NCI-H1436 treated with DMSO at 0.1 percent for 48 hours (cell line): ENCODE measurements at regions not wholly inside any gene's neighbourhood (a gene's known extent, or its start where the extent isn't known, plus 50 kb on each side); places are given as distances from the start of the nearest gene placed in this dataset.
"Not testable (repeated sequence)": the region's sequence is repeated elsewhere in the genome, so short reads cannot be mapped to it uniquely, and the experiment has no call there.

ENCODE experiments used
- DNase-seq: peaks from one replicate; lab custom pipeline; 2025; lab: John Stamatoyannopoulos, UW

DNA sequence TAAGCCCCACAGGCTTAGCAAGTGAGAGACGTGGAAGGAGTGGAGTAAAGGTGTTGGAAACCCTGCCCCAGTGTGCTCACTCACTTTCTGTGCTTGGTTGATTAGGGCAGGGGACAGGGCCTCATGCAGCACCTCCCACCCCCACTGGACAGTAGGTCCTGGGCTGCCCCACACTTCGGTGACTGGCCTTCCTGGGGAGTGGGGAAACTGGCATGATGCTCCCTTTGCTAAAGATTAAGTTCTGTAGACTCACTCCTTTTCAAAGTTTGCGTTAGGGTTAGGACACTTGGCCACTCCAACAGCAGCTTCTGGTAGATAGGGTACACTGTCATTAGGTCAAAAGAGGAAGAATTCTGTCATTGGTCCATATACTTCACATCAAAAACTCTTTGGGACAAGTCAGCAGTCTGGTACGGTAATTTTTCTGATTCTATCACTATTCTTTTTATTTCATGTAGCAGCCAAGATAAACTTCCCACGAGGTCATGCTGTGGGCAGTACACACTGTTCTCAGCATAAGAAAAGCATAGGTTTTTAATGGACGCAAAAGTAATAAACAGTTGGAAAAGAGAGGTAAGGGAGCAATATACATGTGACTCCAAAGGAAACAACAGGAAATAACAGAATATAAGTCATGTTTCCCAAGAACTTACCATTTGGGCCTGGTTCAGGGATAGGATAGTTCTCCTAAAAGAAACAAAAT is 106.6 kb upstream of the TERB2 start:
- DNase-seq: not testable (repeated sequence)

DNA sequence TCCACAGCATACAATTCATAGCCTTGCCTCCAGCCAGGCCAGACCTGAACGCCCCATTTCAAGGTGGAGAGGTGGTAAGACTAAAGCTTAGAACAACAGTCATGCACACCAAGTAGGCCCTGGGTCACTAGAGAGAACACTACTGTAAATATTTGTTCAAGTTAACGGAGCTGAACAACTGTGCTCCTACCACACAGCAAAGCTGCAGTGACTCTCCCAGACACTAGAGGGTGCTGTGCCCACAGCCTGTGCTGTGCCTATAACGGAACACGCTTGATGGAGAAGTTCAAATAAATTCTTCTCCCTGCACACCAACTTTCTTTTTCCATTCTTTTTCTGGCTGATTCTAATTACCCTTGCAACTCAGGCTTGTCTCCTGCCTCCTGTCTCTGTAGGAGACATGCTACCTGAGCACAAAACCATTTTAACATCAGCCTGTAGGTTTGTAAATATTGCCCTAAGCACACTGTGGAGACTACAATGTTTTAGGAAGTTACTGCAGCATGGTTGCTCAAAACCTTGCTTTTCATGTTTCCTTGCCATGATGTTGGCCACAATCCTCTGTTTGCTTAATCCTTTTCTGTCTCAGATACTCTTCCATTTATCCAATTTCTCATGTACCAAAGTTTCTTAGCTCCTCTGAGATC is 103.1 kb upstream of the TERB2 start:
- peak; percentile 5 for DNase-seq

DNA sequence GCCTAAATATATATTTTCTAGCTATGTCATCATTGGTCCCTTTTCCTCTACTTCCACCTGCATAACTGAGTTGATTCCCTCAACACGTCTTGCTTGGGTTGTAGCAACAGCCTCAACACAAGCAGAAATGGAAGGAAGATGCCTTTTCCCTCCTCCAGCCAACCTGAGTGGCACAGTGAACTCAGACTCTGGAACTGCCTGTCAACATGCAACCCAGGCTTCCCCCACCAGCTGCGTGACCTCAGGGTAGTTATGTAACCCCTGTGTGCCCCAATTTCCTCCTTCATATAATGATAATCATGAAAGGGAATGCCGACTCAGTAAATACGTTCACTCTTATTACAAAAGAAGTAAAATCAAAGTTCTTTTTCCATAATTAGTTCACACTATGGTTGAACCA is 101.8 kb upstream of the TERB2 start:
- DNase-seq: not testable (repeated sequence)

DNA sequence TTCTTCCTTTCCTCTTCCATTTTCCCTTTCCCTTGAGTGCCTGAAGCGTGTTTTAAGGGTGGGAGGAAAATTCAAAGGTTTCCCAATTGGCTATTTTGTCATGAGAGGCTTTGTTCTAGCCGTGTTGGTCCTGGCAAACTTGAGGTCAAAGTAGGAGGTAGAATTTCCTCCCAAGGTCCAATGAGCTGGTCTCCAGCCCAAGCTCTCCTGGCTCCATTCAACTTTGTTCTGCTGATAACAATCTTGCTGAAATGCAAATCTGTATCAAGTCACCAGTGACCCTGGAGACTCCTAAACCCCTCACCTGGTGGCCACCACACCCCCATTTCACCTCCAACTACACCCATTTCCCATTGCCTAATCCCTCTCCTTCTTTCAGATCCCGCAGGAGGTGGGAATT is 100.2 kb upstream of the TERB2 start:
- DNase-seq: not testable (repeated sequence)

DNA sequence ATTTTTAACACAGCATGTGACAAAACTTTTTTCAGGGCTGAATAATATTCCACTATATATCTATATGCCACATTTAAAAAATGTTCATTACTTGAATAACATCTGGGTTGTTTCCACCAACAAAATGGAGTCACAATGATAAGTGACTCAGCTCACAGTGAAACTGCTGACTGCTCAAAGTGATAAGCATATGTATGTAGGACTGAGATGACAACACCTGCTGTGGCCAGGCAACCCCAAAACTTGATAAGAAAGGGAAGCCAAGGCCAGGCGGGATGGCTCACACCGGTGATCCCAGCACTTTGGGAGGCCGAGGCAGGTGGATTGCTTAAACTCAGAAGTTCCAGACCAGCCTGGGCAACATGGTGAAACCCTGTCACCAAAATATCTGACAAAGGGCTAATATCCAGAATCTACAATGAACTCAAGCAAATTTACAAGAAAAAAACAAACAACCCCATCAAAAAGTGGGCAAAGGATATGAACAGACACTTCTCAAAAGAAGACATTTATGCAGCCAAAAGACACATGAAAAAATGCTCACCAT is 99.2 kb upstream of the TERB2 start:
- not testable (repeated sequence) for DNase-seq

DNA sequence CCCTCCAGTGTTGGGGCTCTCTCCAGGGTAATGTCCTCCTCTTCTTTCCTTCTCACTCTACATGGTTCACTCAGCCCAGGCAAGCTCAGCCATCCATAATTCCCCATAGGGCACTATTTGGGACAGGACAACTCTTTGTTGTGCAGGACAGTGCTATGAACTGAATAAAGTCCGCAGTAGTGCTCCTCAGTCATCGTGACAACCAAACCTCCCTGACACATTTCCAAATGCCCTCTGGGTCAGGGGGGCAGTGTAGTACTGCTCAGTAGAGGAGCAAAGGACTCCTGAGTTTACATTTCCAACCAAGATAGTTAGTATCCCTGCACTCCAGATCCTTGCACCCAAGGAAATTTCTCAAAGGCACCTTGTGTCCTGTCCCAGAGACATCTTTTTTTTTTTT is 97.4 kb upstream of the TERB2 start:
- DNase-seq: not testable (repeated sequence)

DNA sequence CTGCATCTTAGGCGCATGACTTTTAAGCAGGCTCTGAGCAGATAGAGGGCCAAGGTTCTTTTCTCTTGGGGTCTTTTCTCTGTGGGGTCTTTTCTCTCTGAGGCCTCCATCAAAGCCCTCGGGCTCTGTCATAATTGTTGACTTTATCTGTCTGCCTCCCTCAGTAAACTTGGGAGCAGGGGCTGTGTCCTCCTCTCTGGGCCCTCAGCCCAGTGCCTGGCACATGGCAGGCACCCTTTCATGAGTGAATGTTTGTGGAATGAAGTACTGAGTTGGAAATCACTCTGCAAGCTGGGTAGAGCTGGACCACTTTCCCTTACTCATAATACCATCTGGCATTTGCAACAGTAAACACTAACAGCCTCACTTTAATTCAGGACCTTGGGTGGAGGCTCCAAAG is 96.3 kb upstream of the TERB2 start:
- not testable (repeated sequence) for DNase-seq

DNA sequence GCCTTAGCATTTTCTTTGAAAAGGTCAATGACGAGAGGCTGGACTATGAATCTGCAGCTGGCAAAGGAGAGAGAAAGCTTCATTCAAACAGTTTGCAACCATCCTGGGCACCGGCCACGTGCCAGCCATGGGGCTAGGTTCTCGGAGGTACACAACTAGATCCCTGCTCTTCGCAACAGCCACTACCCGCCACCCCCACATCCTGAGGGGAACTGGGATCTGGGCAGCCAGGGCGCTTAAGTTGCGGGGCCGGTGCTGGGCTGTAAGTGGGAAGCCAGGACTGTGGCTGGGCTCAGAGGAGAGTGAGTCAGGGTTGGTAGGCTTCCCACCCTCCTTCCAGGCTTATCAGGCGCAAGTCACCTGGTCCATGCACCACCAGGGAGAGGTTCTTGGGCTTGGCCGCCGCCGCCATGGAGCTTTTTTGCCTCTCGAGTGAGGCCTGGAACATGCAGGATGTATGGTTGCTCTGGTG is 95.0 kb upstream of the TERB2 start:
- no peak for DNase-seq

DNA sequence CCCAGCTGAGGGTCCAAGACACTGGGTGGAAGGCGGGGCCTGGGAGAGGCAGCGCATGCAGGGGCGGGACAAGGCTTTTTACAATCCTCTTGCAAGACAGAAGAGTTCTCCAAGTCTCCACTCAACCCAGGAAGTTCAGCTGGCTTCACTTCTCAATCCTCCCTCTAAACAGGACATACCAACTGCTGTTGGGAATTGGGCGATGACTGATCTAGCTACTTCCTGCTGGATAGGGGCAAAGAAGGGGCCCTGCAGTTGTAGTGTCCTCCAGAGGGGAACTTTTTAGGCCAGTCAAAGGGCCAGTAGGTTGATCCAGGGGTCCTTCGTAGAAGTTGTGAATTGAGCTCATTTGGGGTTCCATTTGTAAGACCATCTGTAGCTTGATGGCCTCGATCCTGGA is 94.6 kb upstream of the TERB2 start:
- DNase-seq: no peak

DNA sequence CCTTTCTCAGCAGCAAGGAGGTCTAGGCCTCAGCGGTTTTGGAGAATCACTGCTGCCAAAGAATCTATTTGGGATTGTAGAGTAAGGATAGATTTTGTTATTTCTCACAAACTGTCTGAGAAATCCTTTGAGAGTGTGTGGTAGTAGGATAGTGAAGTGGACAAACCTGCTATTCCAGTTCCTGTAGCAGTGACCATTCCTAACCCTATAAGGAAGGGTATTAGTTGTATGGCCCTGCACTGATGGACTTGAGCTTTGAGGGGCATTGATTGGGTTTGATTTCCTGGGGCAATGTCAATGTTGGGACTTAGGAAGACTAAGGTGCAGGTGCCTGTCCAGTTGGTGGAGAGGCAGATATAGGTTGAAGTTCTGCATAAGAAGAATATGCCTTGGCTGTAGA is 93.6 kb upstream of the TERB2 start:
- not testable (repeated sequence) for DNase-seq

DNA sequence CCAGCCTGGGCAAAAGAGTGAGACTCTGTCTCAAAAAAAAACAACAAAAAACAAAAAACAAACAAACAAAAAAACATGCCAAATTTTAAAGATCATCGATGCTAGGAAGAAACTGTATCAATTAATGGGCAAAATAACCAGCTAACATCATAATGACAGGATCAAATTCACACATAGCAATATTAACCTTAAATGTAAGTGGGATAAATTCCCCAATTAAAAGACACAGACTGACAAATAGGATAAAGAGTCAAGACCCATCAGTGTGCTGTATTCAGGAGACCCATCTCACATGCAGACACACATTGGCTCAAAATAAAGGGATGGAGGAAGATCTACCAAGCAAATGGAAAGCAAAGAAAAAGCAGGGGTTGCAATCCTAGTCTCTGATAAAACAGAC is 88.4 kb upstream of the TERB2 start:
- not testable (repeated sequence) for DNase-seq

DNA sequence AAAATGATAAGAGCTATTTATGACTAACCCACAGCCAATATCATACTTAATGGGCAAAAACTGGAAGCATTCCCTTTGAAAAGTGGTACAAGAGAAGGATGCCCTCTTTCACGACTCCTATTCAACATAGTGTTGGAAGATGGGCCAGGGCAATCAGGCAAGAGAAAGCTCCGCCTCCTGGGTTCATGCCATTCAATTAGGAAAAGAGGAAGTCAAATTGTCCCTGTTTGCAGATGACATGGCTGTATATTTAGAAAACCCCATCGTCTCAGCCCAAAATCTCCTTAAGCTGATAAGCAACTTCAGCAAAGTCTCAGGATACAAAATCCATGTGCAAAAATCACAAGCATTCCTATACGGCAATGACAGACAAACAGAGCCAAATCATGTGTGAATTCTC is 86.4 kb upstream of the TERB2 start:
- DNase-seq: not testable (repeated sequence)

DNA sequence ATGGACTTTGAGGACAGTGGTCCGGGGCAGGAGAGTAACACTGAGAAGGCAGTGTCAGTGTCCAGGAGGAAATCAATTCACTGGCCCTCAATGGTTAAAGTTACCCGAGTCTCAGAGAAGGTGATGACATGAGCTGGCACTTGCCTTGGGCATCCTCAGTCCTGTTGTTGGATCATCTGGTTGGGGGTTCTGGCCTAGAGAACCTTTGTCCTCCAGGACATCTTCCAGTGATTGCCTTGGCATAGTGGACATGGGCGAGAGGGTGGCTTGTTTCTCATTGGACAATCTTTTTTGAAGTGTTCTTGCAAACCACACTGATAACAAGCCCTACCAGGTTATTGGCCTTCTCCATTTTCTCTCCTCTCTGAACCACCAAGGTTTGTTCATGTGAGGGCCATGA is 83.4 kb upstream of the TERB2 start:
- DNase-seq: no peak

DNA sequence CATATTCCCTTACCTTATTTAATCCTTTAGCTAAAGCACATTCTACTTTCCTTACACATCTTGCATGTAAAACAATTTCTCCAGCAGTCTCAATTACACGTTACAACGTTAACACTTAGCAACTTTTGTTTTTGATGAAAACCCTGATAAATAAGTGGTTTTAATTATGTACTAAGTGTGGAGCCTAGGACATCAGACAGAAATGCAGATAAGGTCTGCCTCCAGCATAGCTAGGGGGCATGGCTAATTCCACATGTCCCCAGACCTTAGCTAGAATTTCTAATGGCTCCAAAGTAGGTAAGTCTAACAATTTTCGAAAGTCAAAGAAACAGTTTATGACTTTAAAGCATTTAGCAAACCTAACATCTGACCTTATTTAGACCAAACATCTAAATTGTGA is 77.4 kb upstream of the TERB2 start:
- DNase-seq: no peak

DNA sequence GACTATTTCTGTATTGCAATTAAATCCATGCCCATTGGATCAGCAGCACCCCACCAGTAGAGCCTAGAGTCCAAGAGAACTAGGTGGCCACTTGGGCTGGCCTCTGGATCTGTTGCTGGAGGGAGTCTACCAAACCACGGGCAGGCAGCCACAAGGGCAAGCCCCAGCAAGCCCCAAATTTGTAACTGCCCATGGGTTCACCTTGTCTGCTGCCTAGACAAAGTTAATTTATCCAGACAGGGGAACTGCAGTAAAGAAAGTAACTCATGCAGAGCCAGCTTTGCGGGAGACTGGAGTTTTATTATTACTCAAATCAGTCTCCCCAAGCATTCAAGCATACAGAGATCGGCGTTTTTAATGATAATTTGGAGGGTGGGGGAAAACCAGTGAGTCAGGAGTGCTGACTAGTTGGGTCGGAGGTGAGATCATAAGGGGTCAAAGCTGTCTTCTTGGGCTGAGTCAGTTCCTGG is 74.0 kb upstream of the TERB2 start:
- no peak for DNase-seq

DNA sequence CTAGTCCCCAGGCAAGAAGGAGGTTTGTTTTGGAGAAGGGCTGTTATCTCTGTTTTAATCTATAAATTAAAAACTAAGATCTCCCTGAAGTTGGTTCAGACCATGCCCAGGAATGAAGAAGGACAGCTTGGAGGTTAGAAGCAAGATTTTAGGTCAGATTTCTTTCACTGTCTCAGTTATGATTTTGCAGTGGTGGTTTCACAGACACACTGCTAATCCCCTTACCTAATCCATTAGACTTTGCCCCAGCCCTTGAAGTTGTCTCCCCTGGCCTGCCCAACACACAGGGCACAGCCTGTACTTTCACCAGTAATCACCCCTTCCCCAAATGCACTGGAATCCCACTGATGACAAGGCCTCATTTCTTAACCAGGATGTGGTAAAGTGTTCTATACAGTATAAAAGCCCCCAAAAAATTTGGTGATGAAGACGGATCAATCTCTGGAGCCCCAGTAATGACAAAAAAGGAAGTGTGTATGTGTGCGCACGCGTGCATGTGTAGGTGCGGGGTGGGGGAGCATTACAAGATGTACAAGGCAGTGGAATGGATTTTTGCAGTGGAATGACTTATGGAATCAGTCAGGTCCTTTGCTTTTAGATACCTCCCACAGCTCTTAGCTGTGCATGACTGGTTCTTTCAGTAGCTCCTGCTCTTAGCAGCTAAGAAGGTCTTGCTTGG is 73.1 kb upstream of the TERB2 start:
- no peak for DNase-seq

DNA sequence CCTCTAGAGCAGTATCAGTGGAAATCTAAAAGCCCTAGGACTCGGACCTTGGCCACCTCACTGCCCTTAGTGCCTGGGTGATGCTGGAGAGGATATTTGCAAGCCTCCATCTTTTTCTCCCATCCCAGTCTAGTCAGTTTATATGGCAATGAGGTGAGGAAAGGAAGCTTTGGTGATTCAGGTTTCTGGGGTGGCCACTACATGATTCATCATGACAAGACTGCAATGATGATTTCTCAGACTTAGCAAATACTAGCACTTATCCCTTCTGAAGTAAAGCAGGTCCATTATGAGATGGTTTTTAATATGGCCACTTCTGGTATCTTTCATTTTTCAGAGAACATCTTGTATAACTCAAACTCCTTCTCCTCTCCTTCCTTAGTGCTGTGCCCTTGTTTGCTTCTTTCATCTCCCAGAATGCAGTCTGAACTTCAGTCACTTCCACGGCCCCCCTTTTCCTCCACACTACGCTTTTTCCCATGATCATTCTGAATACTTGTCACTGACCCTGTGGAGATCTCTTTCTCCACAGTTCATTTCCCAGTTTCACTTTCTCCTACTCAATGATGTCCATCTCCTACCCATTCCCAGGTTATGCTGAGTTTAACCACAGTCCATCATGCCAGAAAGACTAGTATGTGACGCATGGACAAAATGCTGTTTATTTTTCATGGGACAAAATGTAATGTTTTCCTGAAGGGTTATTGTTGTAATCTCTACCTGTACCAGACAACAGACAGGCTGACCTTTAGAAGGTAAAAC is 57.4 kb upstream of the TERB2 start:
- DNase-seq: not testable (repeated sequence)

DNA sequence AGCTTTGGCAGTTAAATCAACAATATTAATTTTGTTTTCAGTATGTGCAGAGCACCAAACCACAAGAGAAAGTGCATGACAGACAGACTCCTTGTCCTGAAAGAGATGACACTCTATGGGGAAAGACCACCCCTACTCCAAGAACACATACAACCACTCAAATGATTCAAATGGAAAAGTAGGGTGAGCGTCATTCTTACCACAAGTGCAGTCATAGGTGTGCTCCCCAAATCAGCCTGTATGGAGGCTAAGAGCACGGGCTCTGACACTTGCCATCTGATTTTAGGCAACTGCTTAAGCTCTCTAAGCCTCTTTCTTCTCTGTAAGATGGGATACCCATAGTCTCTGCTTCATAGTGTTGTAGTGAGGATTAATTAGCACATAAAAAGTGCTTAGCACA is 56.7 kb upstream of the TERB2 start:
- DNase-seq: not testable (repeated sequence)

DNA sequence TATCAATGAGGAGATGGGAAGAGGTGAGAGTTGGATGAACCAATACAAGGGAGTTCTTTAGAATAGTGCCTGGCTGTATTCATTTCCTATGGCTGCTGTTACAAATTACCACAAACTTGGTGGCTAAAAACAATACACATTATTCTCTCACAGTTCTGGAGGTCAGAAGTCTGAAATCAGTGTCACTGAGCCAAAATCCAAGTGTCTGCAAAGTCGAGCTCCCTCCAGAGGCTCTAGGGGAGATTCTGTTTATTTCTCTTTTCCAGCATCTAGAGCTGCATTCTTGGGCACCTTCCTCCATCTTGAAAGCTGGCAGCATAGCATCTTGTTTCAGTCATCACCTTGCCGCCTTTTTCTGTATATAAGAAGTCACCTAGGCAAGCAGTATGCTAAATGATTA is 55.7 kb upstream of the TERB2 start:
- DNase-seq: not testable (repeated sequence)

DNA sequence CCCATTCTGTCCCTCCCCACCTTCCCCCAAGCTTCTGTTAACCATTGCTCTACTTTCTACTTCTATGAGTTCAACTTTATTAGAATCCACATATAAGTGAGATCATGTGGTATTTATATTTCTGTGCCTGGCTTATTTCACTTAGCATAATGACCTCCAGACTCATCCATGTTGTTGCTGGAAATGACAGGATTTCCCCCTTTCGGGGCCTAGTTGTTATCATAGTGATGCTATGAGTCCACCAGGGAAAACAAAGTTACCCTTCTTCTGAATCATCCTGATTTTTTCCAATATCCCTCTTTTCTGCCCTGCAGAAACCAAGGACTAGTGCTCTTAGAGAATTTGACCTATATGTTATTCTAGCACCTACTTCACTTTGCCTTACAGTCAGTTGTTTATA is 53.2 kb upstream of the TERB2 start:
- DNase-seq: not testable (repeated sequence)

DNA sequence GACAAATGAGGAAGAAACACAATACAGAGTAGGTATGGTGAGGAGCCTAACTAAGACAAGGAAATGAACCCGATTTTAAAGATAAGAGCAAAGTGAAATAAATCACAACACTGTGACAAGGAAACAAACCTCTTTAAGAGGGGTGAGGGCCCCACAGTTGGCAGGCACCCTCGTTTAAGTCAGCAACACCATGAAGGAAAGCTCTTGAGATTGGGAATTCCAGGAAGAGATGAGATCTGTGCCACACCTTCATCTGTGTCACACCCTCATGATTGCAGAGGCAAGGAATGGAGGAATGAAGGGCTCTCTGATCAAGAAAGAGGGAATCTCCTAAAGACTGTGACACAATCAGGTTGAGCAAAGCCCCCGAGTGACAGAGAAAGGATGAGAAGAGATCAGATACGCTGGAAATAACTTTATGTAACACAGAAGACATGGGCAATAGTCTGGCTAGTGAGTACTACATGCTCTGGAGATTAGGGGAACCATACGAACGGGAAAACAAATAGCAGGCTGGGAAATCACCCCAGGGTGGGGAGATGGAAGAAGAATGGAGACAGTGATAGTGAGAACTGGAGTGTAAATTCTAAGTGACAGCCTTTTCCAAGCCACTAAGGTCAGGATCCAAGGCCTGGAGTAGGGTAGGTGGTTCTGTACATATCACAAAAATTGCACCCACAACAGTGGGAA is 51.7 kb upstream of the TERB2 start:
- not testable (repeated sequence) for DNase-seq
